ENCODE measurements at regions not wholly inside any gene's neighbourhood (a gene's known extent, or its start where the extent isn't known, plus 50 kb on each side); places are given as distances from the start of the nearest gene placed in this dataset.

DNA sequence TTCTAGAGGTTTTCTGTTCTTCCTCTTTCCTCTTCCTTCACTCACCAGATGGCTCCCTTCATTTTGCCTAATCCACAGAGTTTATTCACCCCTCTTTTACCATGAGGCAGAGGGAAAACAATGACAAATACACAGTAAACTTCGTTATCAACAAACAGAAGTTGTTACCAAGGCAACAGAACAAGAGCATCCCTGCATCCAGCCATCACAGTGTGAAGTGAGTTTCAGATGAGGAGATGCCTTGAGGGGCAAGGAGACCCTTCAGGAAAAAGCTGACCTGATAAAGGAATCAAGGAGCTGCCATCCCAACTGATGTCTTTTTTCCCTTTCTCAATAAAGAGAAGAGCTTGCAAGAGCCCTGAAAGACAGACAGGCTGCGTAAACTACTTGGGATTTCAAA lies 195.3 kb downstream of the BRINP2 start:
- no peaks in the 10 kb centered on the region for H3K27me3 ChIP-seq
- no peaks in the 10 kb centered on the region for H3K36me3 ChIP-seq
- 58 to 60% methylated on average over 2 of the region's 2 CpGs for WGBS, 2 donors
- intact Hi-C loops (cut with DNase I): no loop called here
- H3K4me3 ChIP-seq: no peak overlapping the region
- H3K9me3 ChIP-seq: no peaks in the 10 kb centered on the region
- H3K4me1 ChIP-seq: no peaks in the 10 kb centered on the region
- DNase-seq: no peak
- no peak for TF ChIP-seq POLR2A (IDR thresholded peaks at IDR 0.05)
- no peak for TF ChIP-seq EP300 (IDR thresholded peaks at IDR 0.05)
- TF ChIP-seq, protein P1, sequence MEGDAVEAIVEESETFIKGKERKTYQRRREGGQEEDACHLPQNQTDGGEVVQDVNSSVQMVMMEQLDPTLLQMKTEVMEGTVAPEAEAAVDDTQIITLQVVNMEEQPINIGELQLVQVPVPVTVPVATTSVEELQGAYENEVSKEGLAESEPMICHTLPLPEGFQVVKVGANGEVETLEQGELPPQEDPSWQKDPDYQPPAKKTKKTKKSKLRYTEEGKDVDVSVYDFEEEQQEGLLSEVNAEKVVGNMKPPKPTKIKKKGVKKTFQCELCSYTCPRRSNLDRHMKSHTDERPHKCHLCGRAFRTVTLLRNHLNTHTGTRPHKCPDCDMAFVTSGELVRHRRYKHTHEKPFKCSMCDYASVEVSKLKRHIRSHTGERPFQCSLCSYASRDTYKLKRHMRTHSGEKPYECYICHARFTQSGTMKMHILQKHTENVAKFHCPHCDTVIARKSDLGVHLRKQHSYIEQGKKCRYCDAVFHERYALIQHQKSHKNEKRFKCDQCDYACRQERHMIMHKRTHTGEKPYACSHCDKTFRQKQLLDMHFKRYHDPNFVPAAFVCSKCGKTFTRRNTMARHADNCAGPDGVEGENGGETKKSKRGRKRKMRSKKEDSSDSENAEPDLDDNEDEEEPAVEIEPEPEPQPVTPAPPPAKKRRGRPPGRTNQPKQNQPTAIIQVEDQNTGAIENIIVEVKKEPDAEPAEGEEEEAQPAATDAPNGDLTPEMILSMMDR (IDR thresholded peaks at IDR 0.05): no peak
- no peak overlapping the region for H3K27ac ChIP-seq

DNA sequence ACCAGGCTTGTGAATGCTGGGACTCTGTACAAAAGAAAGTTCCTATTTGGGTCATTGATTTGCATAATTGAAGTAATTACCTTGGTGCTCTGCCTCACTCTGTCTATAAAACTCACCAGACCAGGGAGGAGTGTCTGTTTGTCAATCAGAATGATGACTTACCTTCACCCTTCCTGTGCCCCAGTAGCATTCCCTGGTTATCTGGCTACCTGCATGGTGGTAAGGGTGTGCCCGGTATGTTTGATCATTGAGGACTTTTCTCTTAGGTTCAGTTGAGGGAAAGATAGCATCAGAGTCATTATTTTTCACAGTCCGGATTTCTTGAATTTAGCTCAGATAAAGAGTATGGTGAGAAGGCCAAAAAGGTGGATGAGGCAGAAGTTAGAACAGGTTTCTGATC lies 190.0 kb downstream of the BRINP2 start:
- intact Hi-C loops (cut with DNase I): no loop called here
- no peaks in the 10 kb centered on the region for H3K36me3 ChIP-seq
- no peak overlapping the region for H3K4me3 ChIP-seq
- TF ChIP-seq POLR2AphosphoS5 (IDR thresholded peaks at IDR 0.05) (no peak), EP300 (IDR thresholded peaks at IDR 0.05) (no peak), POLR2A (IDR thresholded peaks at IDR 0.05) (no peak)
- TF ChIP-seq, protein P1 (IDR thresholded peaks at IDR 0.05): no peak
- H3K4me1 ChIP-seq: no peaks in the 10 kb centered on the region
- no peaks in the 10 kb centered on the region for H3K9me3 ChIP-seq
- H3K27ac ChIP-seq: no peak overlapping the region
- DNase-seq: no peak
- 38 to 81% methylated on average over 2 of the region's 2 CpGs for WGBS, 2 donors
- H3K27me3 ChIP-seq: no peaks in the 10 kb centered on the region

DNA sequence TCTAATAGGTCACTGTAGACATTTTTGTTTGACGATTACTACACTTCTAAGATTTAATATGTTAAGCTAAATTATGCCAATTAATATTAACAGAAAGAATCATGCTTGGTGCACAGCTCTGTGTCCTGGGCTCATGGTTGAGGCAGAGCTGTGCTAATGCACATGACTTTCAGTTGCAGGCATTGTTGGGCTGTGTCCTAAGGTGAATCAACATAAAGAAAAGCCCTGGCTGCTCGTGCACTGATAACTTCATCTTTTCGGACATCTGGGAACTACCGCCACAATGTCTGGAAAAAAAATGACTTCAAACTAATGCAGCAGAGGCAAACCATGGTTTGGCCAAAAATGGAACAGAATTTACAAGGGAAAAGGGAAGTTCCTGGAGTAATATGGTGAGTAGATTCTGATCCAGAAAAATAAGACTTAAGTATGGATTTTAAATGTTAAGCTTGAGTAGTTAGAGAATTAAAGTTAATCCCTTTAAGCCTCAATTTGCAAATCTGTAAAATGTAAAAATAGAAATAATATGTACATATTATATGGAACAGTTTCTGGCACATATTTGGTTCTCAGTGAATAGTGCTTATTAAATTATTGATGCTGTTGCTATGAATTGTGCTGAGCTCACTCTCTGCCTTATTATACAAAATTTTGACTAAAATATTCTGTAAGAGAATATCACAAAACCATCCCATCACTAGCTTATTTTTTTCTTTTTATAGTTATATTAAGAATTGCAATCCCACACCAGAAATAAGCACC lies 186.1 kb downstream of the BRINP2 start:
- H3K4me1 ChIP-seq: no peaks in the 10 kb centered on the region
- H3K27ac ChIP-seq: no peak overlapping the region
- intact Hi-C loops (cut with DNase I): no loop called here
- H3K27me3 ChIP-seq: peaks cover 0 to 5% (median 0%) of the 10 kb centered on the region in 3 donors
- no peak for DNase-seq
- no peaks in the 10 kb centered on the region for H3K36me3 ChIP-seq
- WGBS, 2 donors: 86 to 91% methylated on average over 4 of the region's 4 CpGs
- no peaks in the 10 kb centered on the region for H3K9me3 ChIP-seq
- no peak overlapping the region for H3K4me3 ChIP-seq
- TF ChIP-seq, protein P1 (IDR thresholded peaks at IDR 0.05): no peak
- TF ChIP-seq POLR2A (IDR thresholded peaks at IDR 0.05): no peak
- TF ChIP-seq EP300 (IDR thresholded peaks at IDR 0.05): no peak
- no peak for TF ChIP-seq POLR2AphosphoS5 (IDR thresholded peaks at IDR 0.05)

DNA sequence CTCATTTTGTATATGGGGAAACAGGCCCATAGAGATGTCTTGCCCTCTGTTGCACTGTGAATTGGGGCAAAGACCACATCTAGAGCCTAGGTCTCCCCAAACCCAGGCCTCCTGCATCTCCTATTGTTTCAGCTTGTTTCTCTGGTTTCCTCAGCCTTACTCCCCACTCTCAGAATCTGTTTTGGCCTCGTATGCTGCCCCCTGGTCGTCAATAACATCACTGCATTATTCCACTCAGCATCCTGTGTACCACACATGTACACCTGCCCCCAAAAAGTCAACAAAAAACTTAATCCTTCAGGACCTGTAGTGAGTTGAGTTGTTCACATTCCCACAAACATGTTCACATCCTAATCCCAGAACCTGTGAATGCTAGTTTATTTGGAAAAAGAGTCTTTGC lies 184.8 kb downstream of the BRINP2 start:
- Histone ChIP-seq H3K4me1 (no peaks in the 10 kb centered on the region), H3K36me3 (no peaks in the 10 kb centered on the region), H3K27ac (no peak overlapping the region), H3K4me3 (no peak overlapping the region), H3K9me3 (no peaks in the 10 kb centered on the region), H3K27me3 (peaks cover 0 to 5% (median 0%) of the 10 kb centered on the region in 3 donors)
- intact Hi-C loops (cut with DNase I): no loop called here
- 16 to 26% methylated on average over 2 of the region's 2 CpGs for WGBS, 2 donors
- TF ChIP-seq POLR2A (IDR thresholded peaks at IDR 0.05) (no peak), POLR2AphosphoS5 (IDR thresholded peaks at IDR 0.05) (no peak), EP300 (IDR thresholded peaks at IDR 0.05) (no peak)
- TF ChIP-seq, protein P1 (IDR thresholded peaks at IDR 0.05): no peak
- no peak for DNase-seq

DNA sequence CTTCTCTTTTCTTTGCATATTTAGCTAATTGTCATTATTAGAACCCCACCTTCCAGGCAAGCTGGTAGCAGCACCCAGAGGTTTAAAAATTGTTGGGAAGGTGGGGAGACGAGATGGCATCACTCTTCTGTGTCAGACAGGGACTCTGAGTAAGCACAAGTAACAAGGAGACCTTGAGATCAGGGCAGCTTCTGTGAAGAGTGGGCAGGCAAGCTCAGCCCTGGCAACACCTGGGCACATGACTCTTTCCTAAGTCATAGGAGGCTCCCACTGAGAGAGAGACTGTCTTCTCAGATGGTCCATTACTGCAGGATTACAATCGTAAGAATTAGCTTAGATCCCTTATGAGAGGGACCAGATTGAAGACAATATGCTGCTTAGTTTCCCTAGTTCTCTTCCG lies 183.5 kb downstream of the BRINP2 start:
- peaks cover 0 to 9% (median 0%) of the 10 kb centered on the region in 3 donors for H3K27me3 ChIP-seq
- WGBS, 2 donors: 50 to 72% methylated on average over 3 of the region's 3 CpGs
- TF ChIP-seq POLR2A (IDR thresholded peaks at IDR 0.05): no peak
- no peak for TF ChIP-seq POLR2AphosphoS5 (IDR thresholded peaks at IDR 0.05)
- TF ChIP-seq EP300 (IDR thresholded peaks at IDR 0.05): no peak
- TF ChIP-seq, protein P1 (IDR thresholded peaks at IDR 0.05): no peak
- no peaks in the 10 kb centered on the region for H3K9me3 ChIP-seq
- H3K4me1 ChIP-seq: no peaks in the 10 kb centered on the region
- no peak overlapping the region for H3K27ac ChIP-seq
- no peak overlapping the region for H3K4me3 ChIP-seq
- DNase-seq: no peak
- intact Hi-C loops (cut with DNase I): no loop called here
- no peaks in the 10 kb centered on the region for H3K36me3 ChIP-seq
